ENCODE measurements at regions not wholly inside any gene's neighbourhood (a gene's known extent, or its start where the extent isn't known, plus 50 kb on each side); places are given as distances from the start of the nearest gene placed in this dataset.

GRCh38 chr2:15718944-15719323 lies 127.3 kb downstream of the DDX1 start:
- no peak for DNase-seq (ENCODE audit: extremely low read depth, low read depth, low spot score)

GRCh38 chr2:15719566-15720313 lies 128.1 kb downstream of the DDX1 start:
- no peak for DNase-seq (ENCODE audit: extremely low read depth, low read depth, low spot score)

DNA sequence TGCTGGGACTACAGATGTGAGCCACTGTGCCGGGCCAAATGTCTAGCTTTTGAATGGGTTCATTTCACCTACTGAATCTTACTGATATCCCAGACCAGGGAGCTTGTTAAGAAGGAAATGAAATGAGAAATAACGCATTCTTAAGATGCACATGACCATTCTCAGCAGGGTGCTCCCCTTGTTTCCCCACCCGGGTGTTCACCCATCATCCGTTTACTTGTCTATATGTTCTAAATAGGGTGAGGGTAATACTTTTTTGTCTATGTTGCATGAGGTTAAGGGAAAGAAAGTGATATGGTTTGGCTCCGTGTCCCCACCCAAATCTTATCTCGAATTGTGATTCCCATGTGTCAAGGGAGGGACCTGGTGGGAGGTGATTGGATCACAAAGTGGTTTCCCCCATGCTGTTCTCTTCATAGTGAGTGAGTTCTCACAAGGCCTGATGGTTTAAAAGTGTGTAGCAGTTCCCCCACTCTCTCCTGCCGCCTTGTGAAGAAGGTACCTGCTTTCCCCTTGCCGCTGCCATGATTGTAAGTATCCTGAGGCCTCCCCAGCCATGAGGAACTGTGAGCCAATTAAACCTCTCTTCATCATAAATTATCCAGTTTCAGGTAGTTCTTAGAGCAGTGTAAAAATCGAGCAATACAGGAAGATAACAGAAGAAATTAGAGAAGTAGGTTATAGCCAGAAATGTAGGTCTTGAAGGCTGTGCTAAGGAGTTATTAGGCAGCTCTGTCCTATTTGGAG lies 129.1 kb downstream of the DDX1 start:
- DNase-seq (ENCODE audit: extremely low read depth, low read depth, low spot score), result no peak

- no peak for DNase-seq (ENCODE audit: extremely low read depth, low read depth, low spot score)
Observed at GRCh38 chr2:15721411-15722067, 129.9 kb downstream of the DDX1 start.

DNA sequence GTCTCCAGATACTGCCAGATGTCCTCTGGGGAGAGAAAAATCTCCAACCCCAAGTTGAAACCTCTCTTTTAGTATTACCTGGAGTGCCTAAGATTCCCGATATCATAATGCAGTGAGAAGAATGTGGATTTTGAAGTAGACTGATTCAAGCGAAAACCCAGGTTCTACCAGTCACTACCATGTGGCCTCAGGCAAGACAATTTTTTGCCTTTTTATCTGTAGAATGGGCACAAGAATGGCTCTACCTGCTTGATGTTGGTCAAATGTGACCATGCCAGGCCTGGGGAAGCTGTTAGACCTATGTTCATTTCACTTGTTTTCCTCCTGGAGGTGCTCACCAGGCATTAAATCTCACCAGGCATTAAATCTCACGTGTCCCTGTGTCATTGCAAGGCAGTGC lies 131.3 kb downstream of the DDX1 start:
- no peak for DNase-seq (ENCODE audit: extremely low read depth, low read depth, low spot score)

DNA sequence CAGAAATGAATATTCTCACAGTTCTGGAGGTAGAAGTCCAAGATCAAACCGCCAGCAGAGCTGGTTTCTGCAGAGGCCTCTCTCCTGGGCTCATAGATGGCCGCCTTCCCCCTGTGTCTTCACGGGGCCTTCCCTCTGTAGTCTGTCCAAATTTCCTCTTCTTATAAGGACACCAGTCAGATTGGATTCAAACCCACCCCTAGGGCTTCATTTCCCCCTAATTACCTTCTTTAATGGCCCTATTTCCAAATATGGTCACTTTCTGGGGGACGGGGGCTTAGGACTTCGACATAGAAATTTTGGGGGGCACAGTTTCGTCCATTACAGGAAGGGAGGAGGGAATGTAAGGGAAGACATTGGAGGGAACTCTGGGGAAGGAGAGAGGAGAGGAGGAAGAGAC lies 132.6 kb downstream of the DDX1 start:
- DNase-seq (ENCODE audit: extremely low read depth, low read depth, low spot score), result no peak

DNA sequence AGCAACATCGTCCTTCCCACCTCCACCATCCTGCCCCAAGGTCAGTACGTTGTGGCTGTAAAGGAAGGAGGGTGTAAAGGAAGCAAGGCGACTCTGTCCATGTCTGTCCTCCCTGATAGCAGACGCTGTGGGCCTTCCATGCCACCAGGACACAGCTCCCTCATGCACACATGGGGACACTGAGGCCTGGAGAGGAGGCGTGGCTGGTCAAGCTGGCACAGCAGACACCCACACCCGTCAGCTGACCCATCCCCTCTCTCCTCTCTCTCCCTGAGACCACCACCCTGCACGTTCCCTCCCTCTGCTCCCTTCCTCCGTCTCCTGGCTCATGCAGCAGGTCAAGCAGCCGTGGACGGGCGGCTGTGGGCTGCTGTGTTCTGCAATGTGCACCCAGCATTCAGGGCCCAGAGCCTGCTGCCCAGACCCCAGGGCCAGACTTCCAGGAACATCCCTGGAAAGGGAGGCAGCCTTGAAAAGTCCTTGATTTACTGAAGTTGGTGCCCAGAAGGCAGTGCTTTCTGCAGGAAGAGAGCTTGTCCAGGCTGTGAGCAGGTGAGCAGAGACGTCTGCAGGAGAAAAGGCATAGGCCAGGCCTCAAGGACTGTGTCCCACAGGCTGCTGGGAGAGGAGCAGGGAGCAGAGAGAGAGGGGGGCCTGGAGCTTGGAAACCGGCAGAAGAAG lies 133.6 kb downstream of the DDX1 start:
- no peak for DNase-seq (ENCODE audit: extremely low read depth, low read depth, low spot score)

DNA sequence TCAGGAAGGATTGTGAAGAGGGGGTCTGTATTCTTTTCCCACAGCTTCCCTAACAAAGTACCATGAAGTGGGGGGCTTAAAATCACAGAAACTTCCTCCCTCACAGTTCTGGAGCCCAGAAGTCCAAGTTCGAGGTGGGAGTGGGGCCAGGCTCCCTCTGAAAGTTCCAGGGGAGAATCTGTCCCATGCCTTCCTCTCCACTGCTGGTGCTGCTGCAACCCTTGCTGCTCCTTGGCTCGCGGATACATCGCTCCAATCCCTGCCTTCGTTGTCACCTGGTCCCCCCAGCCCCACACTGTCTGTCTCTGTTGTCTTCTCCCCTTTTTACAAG lies 134.1 kb downstream of the DDX1 start:
- DNase-seq (ENCODE audit: extremely low read depth, low read depth, low spot score), result no peak

- DNase-seq (ENCODE audit: extremely low read depth, low read depth, low spot score), result no peak
Observed at GRCh38 chr2:15726321-15727057, 134.8 kb downstream of the DDX1 start.

DNA sequence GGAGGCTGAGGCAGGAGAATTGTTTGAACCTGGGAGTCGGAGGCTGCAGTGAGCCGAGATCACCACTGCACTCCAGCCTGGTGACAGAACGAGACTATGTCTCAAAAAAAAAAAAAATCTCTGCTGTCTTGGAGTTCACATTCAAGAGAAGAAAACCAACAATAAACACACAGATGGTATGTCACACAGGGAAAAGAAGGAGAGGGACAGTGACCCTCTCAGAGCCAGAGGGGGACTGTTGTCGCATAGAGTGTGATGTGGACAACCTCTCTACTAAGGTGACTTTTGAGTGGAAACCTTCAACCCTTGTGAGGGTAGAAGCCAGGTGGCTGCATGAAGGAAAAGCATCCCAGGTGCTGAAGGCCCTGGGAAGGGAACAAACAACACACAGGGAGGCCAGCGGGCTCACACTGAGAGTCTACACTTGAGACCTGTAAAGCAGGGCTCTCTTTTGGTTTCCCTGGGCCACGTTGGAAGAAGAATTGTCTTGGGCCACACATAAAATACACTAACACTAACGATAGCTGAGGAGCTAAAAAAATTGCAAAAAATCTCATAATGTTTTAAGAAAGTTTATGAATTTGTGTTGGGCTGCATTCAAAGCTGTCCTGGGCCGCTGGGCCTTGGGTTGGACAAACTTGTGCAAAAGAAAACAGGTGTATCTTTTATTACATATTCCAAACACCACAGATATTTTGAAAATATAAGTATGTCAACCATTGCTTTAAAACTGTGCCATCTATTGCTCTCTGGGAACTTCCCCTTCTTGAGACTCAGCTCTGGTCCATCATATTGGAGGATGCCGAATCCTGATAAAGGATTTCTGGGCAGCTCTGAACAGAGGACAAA lies 136.0 kb downstream of the DDX1 start:
- no peak for DNase-seq (ENCODE audit: extremely low read depth, low read depth, low spot score)

DNA sequence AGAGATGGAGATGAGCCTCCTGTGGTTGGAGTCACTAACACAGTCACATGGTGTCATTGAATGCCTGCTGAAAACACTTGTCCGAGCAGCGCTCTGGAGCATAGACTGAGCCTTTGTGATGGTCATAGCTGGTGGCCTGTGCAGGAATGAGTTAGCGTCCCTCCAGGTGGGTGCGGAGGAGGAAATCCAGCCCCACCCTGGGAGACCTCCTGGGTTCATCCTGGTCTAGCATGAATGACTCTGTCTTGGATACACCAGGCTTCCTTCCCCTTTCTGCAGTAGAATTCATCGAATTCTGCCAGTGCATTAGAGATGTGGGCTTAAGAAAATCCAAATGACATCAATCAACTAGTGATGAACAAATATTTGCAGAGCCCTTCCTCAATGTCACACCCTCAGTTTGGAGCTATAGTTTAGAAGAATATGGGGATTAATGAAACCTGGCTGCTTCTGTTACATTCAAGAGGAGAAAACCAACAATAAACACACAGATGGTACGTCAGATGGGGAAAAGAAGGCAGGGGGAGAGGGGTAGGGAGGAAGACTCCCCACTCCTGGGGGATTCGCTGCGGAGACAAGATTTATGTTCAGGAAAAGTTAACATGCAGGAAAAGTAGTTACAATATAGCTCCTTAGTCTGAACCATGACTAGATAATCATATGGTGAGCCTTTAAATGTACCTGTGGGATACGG lies 136.7 kb downstream of the DDX1 start:
- DNase-seq (ENCODE audit: extremely low read depth, low read depth, low spot score), result no peak

DNA sequence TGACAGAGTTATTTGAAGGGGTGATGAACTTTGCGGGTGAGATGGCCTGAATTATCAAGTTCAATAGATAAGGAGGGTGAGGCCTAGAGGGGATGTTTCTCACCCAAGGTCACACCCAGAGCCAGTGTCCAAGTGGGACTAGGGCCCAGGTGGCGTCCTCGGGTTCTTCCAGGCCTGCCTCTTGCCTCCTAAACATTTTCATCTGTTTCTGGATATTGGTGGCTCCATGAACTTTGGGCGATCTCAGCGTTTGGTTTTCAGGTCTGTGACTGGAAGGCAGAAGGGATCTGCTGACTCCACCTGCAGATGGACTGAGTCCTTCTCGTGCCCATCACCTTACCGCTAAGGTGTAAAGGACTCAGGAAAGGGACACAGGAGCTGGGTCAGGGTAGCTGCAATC lies 137.3 kb downstream of the DDX1 start:
- no peak for DNase-seq (ENCODE audit: extremely low read depth, low read depth, low spot score)

DNA sequence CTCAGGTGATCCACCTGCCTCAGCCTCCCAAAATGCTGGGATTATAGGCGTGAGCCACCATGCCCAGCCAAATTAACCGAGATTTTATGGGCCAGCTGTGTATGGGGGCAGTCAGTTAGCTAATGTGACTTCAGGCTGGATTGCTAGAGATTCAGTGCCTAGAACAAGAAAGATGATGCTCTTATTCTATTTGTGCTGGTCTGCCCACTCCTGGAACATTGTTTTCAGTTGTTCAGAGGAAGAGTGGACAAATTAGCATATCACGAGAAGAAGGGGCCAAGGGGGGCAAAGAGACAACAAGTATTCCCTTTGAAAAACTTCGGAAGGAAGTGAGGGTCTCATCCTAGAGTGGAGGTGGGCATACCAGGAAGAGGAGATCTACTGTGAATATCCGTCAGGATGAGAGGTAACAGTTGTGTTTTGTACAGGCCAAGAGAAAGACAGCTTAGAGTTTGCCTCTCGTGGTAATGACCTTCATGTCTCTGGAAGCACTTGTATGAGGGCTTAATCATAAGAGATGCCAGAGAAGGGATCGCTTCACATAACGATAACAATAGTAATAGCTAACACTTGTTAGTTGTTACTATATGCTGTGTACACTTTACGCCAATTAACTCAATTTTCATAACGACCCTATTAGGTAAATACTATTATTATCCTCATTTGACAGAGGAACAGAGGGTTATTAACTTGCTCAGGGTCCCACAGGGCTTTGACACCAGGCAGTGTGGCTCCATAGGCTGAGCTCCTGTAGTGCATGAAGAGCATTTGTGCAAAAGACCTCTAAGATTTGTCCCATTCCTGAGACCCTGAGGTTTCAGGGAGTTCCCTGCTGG lies 138.3 kb downstream of the DDX1 start:
- DNase-seq (ENCODE audit: extremely low read depth, low read depth, low spot score), result no peak

- DNase-seq (ENCODE audit: extremely low read depth, low read depth, low spot score), result peak; percentile 80
Observed at GRCh38 chr2:15730545-15731212, 139.0 kb downstream of the DDX1 start.

- no peak for DNase-seq (ENCODE audit: extremely low read depth, low read depth, low spot score)
Observed at GRCh38 chr2:15731213-15731888, 139.7 kb downstream of the DDX1 start.

DNA sequence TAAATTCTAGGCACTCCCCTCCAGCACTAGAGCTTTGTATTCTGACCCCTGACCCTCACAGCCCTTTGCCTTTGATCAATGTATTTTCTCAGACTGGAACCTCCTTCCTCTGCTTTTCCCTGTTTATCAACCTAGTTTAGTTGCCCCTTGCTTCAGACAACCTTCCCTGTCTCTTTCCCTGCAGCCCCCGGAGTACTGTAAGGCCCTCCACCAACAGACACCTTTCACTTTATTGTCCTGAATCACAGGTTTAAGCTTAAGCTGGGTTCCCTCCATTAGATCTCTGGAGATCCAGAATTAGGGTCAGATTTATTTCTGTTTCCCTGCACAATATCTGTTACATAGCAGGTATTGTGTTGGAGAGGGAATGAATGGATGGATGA lies 140.2 kb downstream of the DDX1 start:
- no peak for DNase-seq (ENCODE audit: extremely low read depth, low read depth, low spot score)

DNA sequence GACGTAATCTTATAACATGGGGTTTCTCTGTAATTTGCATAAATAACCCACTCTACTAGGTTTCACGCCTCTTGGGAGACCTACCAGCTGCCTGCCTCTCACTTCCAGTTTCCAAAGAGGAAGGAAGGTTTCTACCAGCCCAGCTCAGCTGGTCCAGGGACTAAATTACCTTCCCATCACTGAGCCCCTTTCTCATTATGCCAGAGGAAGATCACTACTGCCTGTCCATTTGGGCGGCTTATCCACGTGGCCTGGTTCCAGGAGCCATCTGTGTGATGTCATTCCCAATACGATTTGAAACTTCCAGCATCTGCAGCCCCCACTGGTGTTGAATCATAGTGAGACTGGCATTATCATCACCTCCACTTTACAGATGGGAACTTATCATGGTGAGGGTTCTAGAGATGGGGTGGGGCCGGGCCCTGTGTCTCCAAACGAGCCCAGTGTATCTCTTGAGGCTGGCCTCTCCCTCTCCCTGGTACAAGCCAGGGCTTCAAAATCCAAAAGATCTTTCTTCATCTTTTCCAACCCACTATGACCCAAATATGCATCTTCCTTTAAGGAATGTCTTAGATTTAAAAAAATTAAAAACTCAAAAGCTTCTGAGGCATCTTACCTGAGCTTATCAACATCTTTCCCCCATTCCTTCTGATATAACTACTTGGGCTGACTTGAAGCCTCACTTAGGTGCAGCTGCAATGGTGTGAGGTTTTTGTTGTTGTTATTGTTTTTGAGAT lies 140.8 kb downstream of the DDX1 start:
- no peak for DNase-seq (ENCODE audit: extremely low read depth, low read depth, low spot score)
